H1 (cell line): ENCODE measurements at regions not wholly inside any gene's neighbourhood (a gene's known extent, or its start where the extent isn't known, plus 50 kb on each side); places are given as distances from the start of the nearest gene placed in this dataset.

Source experiments
- CTCF ChIA-PET: fragments of 300-600 bp; sonication (Branson Sonifier 250); formaldehyde crosslinking; loops from one replicate; lab custom pipeline; 2021; ENCODE audit not compliant: partially characterized antibody; lab: Charles Lee
- POLR2A ChIA-PET: fragments of 300-600 bp; sonication (Branson Sonifier 250); formaldehyde crosslinking; loops from one replicate; lab custom pipeline; 2021; ENCODE audit warnings: inconsistent platforms; ENCODE audit not compliant: partially characterized antibody; lab: Charles Lee
- DNase-seq, 2 experiments: peaks; one replicate each; pipeline versions ENCODE4 v3.0.0 to v3.0.0-alpha.2; 2010 to 2022; ENCODE audit warnings: low spot score in 2 of 2, low read depth in 1 of 2, mixed read lengths in 1 of 2
- FAIRE-seq: peaks from 2 replicates; lab custom pipeline; 2011; peaks lifted over from hg19 to GRCh38; lab: Jason Lieb, UNC
- H2AFZ ChIP-seq: 2 replicates; pipeline ENCODE4 v1.8.1; 2012; ENCODE audit warnings: low read length, inconsistent platforms
- H2AK5ac ChIP-seq: 2 replicates; pipeline ENCODE4 v1.6.1; 2013; ENCODE audit warnings: low read depth, low read length
- H2BK120ac ChIP-seq: replicated peaks from 2 replicates; pipeline ENCODE3; 2013; ENCODE audit warnings: low read depth, low read length, inconsistent platforms
- H2BK12ac ChIP-seq: 2 replicates; pipeline ENCODE4 v1.6.1; 2013; ENCODE audit warnings: low read depth, low read length
- H2BK15ac ChIP-seq: 2 replicates; pipeline ENCODE4 v1.6.1; 2013; ENCODE audit warnings: low read length
- H2BK20ac ChIP-seq: 2 replicates; pipeline ENCODE4 v1.6.1; 2013; ENCODE audit warnings: low read length
- H2BK5ac ChIP-seq: 2 replicates; pipeline ENCODE4 v1.6.1; 2013; ENCODE audit warnings: low read depth, low read length
- H3K14ac ChIP-seq: 2 replicates; pipeline ENCODE4 v1.6.1; 2013; ENCODE audit warnings: inconsistent platforms; ENCODE audit not compliant: insufficient read length
- H3K18ac ChIP-seq: 2 replicates; pipeline ENCODE4 v1.6.1; 2013; ENCODE audit warnings: low read length; ENCODE audit errors: extremely low read depth
- H3K23ac ChIP-seq: 2 replicates; pipeline ENCODE4 v1.6.1; 2013; ENCODE audit warnings: inconsistent platforms; ENCODE audit not compliant: insufficient read length
- H3K23me2 ChIP-seq: 2 replicates; pipeline ENCODE4 v1.6.1; 2013; ENCODE audit warnings: low read depth, low read length
- H3K27ac ChIP-seq: 2 replicates; pipeline ENCODE4 v1.6.1; 2011; ENCODE audit warnings: low read depth, low read length, inconsistent platforms
- H3K27me3 ChIP-seq, 4 experiments: replicated peaks in 1 of 4; 1 replicate in 1 of 4; 2 replicates in 3 of 4; pipeline versions ENCODE4 v1.6.1 to v1.8.1; 2011 to 2013; ENCODE audit warnings: low read length in 3 of 4, mild to moderate bottlenecking in 3 of 4, inconsistent platforms in 2 of 4, mixed read lengths in 2 of 4, moderate library complexity in 1 of 4; ENCODE audit not compliant: control insufficient read depth in 3 of 4, insufficient read depth in 3 of 4; ENCODE audit errors: extremely low read depth in 1 of 4
- H3K36me3 ChIP-seq, 4 experiments: 2 replicates each; pipeline versions ENCODE4 v1.6.1 to v1.8.1; 2011 to 2013; ENCODE audit warnings: mild to moderate bottlenecking in 4 of 4, low read length in 3 of 4, moderate library complexity in 2 of 4, control low read depth in 1 of 4, inconsistent platforms in 1 of 4; ENCODE audit not compliant: insufficient read depth in 4 of 4, control insufficient read depth in 2 of 4
- H3K4ac ChIP-seq: replicated peaks from 2 replicates; pipeline ENCODE3; 2013; ENCODE audit warnings: low read length, low read depth, mixed read lengths, inconsistent platforms; ENCODE audit not compliant: insufficient read length
- H3K4me1 ChIP-seq, 4 experiments: replicated peaks in 1 of 4; 1 replicate in 1 of 4; 2 replicates in 3 of 4; pipeline versions ENCODE4 v1.6.1 to v1.8.1; 2011 to 2013; ENCODE audit warnings: low read length in 3 of 4, inconsistent platforms in 2 of 4, mixed read lengths in 1 of 4; ENCODE audit not compliant: insufficient read depth in 4 of 4, control insufficient read depth in 3 of 4
- H3K4me2 ChIP-seq, 2 experiments: 2 replicates each; pipeline versions ENCODE4 v1.6.1 to v1.8.1; 2011 to 2013; ENCODE audit warnings: low read depth in 2 of 2, low read length in 2 of 2, control low read depth in 1 of 2, inconsistent platforms in 1 of 2, mild to moderate bottlenecking in 1 of 2; ENCODE audit not compliant: insufficient read depth in 1 of 2
- H3K4me3 ChIP-seq, 4 experiments: fragments of 200-600, 300-600 bp in 1 of 4; sonication (generic), shearing (Covaris generic), sonication (Bioruptor Twin) in 1 of 4; 2 replicates each; pipeline versions ENCODE4 v1.5.1 to v1.8.1; 2011 to 2016; ENCODE audit warnings: low read length in 4 of 4, low read depth in 3 of 4, control low read depth in 2 of 4, inconsistent platforms in 2 of 4, mild to moderate bottlenecking in 2 of 4, mixed read lengths in 1 of 4, moderate library complexity in 1 of 4; ENCODE audit not compliant: insufficient read depth in 2 of 4; ENCODE audit errors: extremely low read depth in 1 of 4
- H3K56ac ChIP-seq: replicated peaks from 2 replicates; pipeline ENCODE3; 2013; ENCODE audit warnings: low read depth, mild to moderate bottlenecking, mixed read lengths, low read length, inconsistent platforms; ENCODE audit not compliant: insufficient read length
- H3K79me1 ChIP-seq: 2 replicates; pipeline ENCODE4 v1.6.1; 2013; ENCODE audit warnings: low read depth, low read length, control low read depth
- H3K79me2 ChIP-seq, 2 experiments: 2 replicates each; pipeline versions ENCODE4 v1.6.1 to v1.8.1; 2012 to 2013; ENCODE audit warnings: low read length in 2 of 2, mild to moderate bottlenecking in 2 of 2, inconsistent platforms in 1 of 2; ENCODE audit not compliant: insufficient read depth in 2 of 2, control insufficient read depth in 1 of 2
- H3K9ac ChIP-seq, 4 experiments: replicated peaks in 1 of 4; 1 replicate in 1 of 4; 2 replicates in 3 of 4; pipeline versions ENCODE4 v1.6.1 to v1.8.1; 2011 to 2013; ENCODE audit warnings: low read depth in 3 of 4, low read length in 3 of 4, control low read depth in 2 of 4, mild to moderate bottlenecking in 2 of 4, moderate library complexity in 2 of 4, inconsistent platforms in 1 of 4; ENCODE audit errors: extremely low read depth in 1 of 4
- H3K9me3 ChIP-seq, 2 experiments: 2 replicates each; pipeline versions ENCODE4 v1.6.1 to v1.8.1; 2012 to 2013; ENCODE audit warnings: mild to moderate bottlenecking in 2 of 2, moderate library complexity in 2 of 2, control low read depth in 1 of 2, inconsistent platforms in 1 of 2, low read depth in 1 of 2, low read length in 1 of 2, mixed read lengths in 1 of 2; ENCODE audit not compliant: insufficient read depth in 2 of 2
- H4K20me1 ChIP-seq, 2 experiments: replicated peaks in 1 of 2; 2 replicates each; pipeline versions ENCODE3 to v1.8.1; 2011 to 2013; ENCODE audit warnings: inconsistent platforms in 2 of 2, low read length in 2 of 2, mild to moderate bottlenecking in 1 of 2; ENCODE audit not compliant: insufficient read depth in 2 of 2, control insufficient read depth in 1 of 2
- H4K5ac ChIP-seq: 2 replicates; pipeline ENCODE4 v1.6.1; 2013; ENCODE audit warnings: low read length, low read depth, mixed read lengths, inconsistent platforms; ENCODE audit not compliant: insufficient read length
- H4K8ac ChIP-seq: 2 replicates; pipeline ENCODE4 v1.8.0; 2013; ENCODE audit warnings: mild to moderate bottlenecking, moderate library complexity, low read length, inconsistent platforms; ENCODE audit not compliant: insufficient read depth; ENCODE audit errors: extremely low read depth
- H4K91ac ChIP-seq: replicated peaks from 2 replicates; pipeline ENCODE3; 2013; ENCODE audit warnings: low read length, mixed read lengths, inconsistent platforms; ENCODE audit not compliant: insufficient read length
- CEBPB ChIP-seq: IDR thresholded peaks from 2 replicates; pipeline ENCODE4 v1.6.1; 2012; ENCODE audit warnings: low read depth, low read length
- HDAC6 ChIP-seq: IDR thresholded peaks from one replicate; pipeline ENCODE4 v1.7.1; 2012; ENCODE audit warnings: low read depth, mild to moderate bottlenecking, inconsistent platforms, low read length, moderate library complexity
- WGBS, 2 experiments: shearing (Covaris generic) in 1 of 2; methylation state at CpG; one replicate each; pipeline versions ENCODE4 v1.1.6 to v1.1.7; 2013 to 2015; ENCODE audit warnings: low lambda C conversion rate in 2 of 2, mixed read lengths in 2 of 2, inconsistent platforms in 1 of 2, low coverage in 1 of 2, missing lambda C conversion rate in 1 of 2; ENCODE audit not compliant: insufficient replicate concordance in 2 of 2, insufficient coverage in 1 of 2, insufficient read length in 1 of 2; ENCODE audit errors: extremely low coverage in 1 of 2, missing lambda C conversion rate in 1 of 2; 5-methylcytosine and 5-hydroxymethylcytosine counted together

DNA sequence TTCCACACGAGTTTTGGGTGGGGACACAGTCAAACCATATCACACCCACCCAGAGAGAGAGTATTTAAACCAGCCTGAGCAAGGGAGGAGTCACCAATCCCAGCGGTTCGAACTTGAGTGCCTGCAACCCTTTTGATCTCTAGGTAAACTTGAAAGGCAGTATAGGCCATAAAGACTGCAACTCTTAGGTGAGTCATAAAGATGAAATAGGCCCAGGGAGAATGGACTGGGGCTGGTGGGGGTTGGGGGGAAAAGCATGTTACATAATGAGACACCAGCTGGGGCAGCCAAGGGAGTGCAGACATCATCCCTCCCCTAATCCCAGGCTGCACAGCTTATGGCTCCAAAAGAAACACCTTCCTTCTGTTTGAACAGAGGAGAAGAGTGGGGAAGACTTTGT is 99.8 kb upstream of the LHX8 start:
- H2AFZ ChIP-seq, result no peak overlapping the region
- no peak for FAIRE-seq
- peaks cover 0 to 3% of the 10 kb centered on the region in 2 experiments; a peak in 1 of 4 replicates for H3K9me3 ChIP-seq
- H3K4me2 ChIP-seq, result no peak overlapping the region
- ChIA-PET CTCF (no interaction called here), POLR2A (no interaction called here)
- no peaks in the 10 kb centered on the region for H3K23me2 ChIP-seq
- no peak overlapping the region for H3K27ac ChIP-seq
- TF ChIP-seq CEBPB (no peak), HDAC6 (no peak)
- H2BK12ac ChIP-seq, result no peak overlapping the region
- H2BK5ac ChIP-seq, result no peak overlapping the region
- no peak overlapping the region for H2BK15ac ChIP-seq
- no peak overlapping the region for H3K14ac ChIP-seq
- no peak overlapping the region for H2BK120ac ChIP-seq
- DNase-seq, result no peak
- no peak overlapping the region for H3K56ac ChIP-seq
- H4K91ac ChIP-seq, result no peak overlapping the region
- H2AK5ac ChIP-seq, result no peak overlapping the region
- H3K23ac ChIP-seq, result no peak overlapping the region
- H3K27me3 ChIP-seq, result no peaks in the 10 kb centered on the region
- no peaks in the 10 kb centered on the region for H3K79me2 ChIP-seq
- H3K4ac ChIP-seq, result no peak overlapping the region
- no peak overlapping the region for H2BK20ac ChIP-seq
- no peak overlapping the region for H3K4me3 ChIP-seq
- H4K8ac ChIP-seq, result no peak overlapping the region
- H4K5ac ChIP-seq, result no peak overlapping the region
- no peaks in the 10 kb centered on the region for H3K36me3 ChIP-seq
- H4K20me1 ChIP-seq, result no peaks in the 10 kb centered on the region
- no peak overlapping the region for H3K18ac ChIP-seq
- no peaks in the 10 kb centered on the region for H3K4me1 ChIP-seq
- H3K79me1 ChIP-seq, result no peaks in the 10 kb centered on the region
- no peak overlapping the region for H3K9ac ChIP-seq
- 75% methylated on average over 3 of the region's 3 CpGs; no CpG with 5 or more reads in 1 of the 2 experiments for WGBS, 2 experiments
